GM19025 (cell line): ENCODE measurements at regions not wholly inside any gene's neighbourhood (a gene's known extent, or its start where the extent isn't known, plus 50 kb on each side); places are given as distances from the start of the nearest gene placed in this dataset.
"Not testable (repeated sequence)": the region's sequence is repeated elsewhere in the genome, so short reads cannot be mapped to it uniquely, and the experiment has no call there.

Source experiments
- ATAC-seq: cut with Tn5 transposase; IDR thresholded peaks from one replicate; pipeline ENCODE4 v1.9.1; 2021; ENCODE audit warnings: mild to moderate bottlenecking, low read depth, moderate library complexity; ENCODE audit not compliant: unreplicated experiment

GRCh38 chr14:88981948-88982347 lies 157.5 kb downstream of the TTC8 start:
- ATAC-seq: no peak

- ATAC-seq: no peak
These were observed 159.3 kb downstream of the TTC8 start for GRCh38 chr14:88983755-88984154.

- no peak for ATAC-seq
These were observed 161.2 kb downstream of the TTC8 start for GRCh38 chr14:88985654-88986053.

- ATAC-seq: no peak
These were observed 161.8 kb downstream of the TTC8 start for GRCh38 chr14:88986146-88986841.

GRCh38 chr14:88986908-88987307 lies 162.5 kb downstream of the TTC8 start:
- not testable (repeated sequence) for ATAC-seq

- ATAC-seq: no peak
These were observed 163.1 kb downstream of the TTC8 start for GRCh38 chr14:88987516-88987915.

GRCh38 chr14:88989911-88990310 lies 165.5 kb downstream of the TTC8 start:
- no peak for ATAC-seq

GRCh38 chr14:88990856-88991255 lies 166.4 kb downstream of the TTC8 start:
- no peak for ATAC-seq

- no peak for ATAC-seq
These were observed 167.6 kb downstream of the TTC8 start for GRCh38 chr14:88992011-88992410.

- ATAC-seq: no peak
These were observed 169.5 kb downstream of the TTC8 start for GRCh38 chr14:88993946-88994345.

GRCh38 chr14:88995437-88996198 lies 171.2 kb downstream of the TTC8 start:
- no peak for ATAC-seq

GRCh38 chr14:88998027-88998426 lies 173.6 kb downstream of the TTC8 start:
- ATAC-seq: no peak

GRCh38 chr14:88999137-88999536 lies 174.7 kb downstream of the TTC8 start:
- ATAC-seq: no peak

GRCh38 chr14:89000007-89000942 lies 175.8 kb downstream of the TTC8 start:
- no peak for ATAC-seq

GRCh38 chr14:89004166-89004565 lies 179.7 kb downstream of the TTC8 start:
- no peak for ATAC-seq

- no peak for ATAC-seq
These were observed 183.5 kb downstream of the TTC8 start for GRCh38 chr14:89007906-89008305.

- no peak for ATAC-seq
These were observed 187.2 kb downstream of the TTC8 start for GRCh38 chr14:89011355-89012281.

GRCh38 chr14:89012282-89013097 lies 188.0 kb downstream of the TTC8 start:
- ATAC-seq: no peak

GRCh38 chr14:89013098-89013504 lies 188.7 kb downstream of the TTC8 start:
- ATAC-seq: no peak
